HEK293 (cell line): ENCODE measurements at regions not wholly inside any gene's neighbourhood (a gene's known extent, or its start where the extent isn't known, plus 50 kb on each side); places are given as distances from the start of the nearest gene placed in this dataset.

Experiments used
- CTCF ChIA-PET: fragments of 350-600 bp; formaldehyde crosslinking; extraction: SDS; loops from one replicate; lab custom pipeline; 2021; ENCODE audit warnings: antibody characterized with exemption; lab: Yijun Ruan, JAX
- POLR2A ChIA-PET: fragments of 300-600 bp; formaldehyde crosslinking; extraction: SDS; loops from one replicate; lab custom pipeline; 2020; ENCODE audit warnings: antibody characterized with exemption, inconsistent platforms; lab: Yijun Ruan, JAX
- H3K27ac ChIP-seq: fragments of 200-500 bp; sonication (Bioruptor generic); 2 replicates; pipeline ENCODE4 v1.5.1; 2014; ENCODE audit warnings: low read depth, low read length, control low read depth, inconsistent platforms; ENCODE audit errors: extremely low read depth
- H3K36me3 ChIP-seq, 2 experiments: fragments of 200-500 bp in 1 of 2; sonication (Bioruptor generic) in 1 of 2; 1 replicate in 1 of 2; 2 replicates in 1 of 2; pipeline ENCODE4 v1.5.1; 2014 to 2017; ENCODE audit warnings: inconsistent platforms in 2 of 2, low read length in 2 of 2; ENCODE audit not compliant: control insufficient read depth in 2 of 2, insufficient read depth in 1 of 2
- H3K4me1 ChIP-seq: fragments of 200-500 bp; sonication (Bioruptor generic); 2 replicates; pipeline ENCODE4 v1.5.1; 2014; ENCODE audit warnings: mild to moderate bottlenecking, low read length, inconsistent platforms; ENCODE audit not compliant: control insufficient read depth, insufficient read depth
- H3K4me3 ChIP-seq: 2 replicates; pipeline ENCODE4 v1.5.1; 2011; ENCODE audit warnings: low read depth, mild to moderate bottlenecking, control low read depth, low read length, moderate library complexity
- H3K9me3 ChIP-seq: fragments of 200-500 bp; sonication (Bioruptor generic); 2 replicates; pipeline ENCODE4 v1.5.1; 2014; ENCODE audit warnings: low read depth, low read length, inconsistent platforms; ENCODE audit not compliant: control insufficient read depth, insufficient read depth
- GLIS1 ChIP-seq: fragments of 450-650 bp; formaldehyde crosslinking; IDR thresholded peaks from 2 replicates; pipeline ENCODE4 v1.5.1; 2016; ENCODE audit warnings: missing biosample characterization, missing genetic modification characterization
- PRDM2 ChIP-seq: fragments of 450-650 bp; formaldehyde crosslinking; IDR thresholded peaks from 2 replicates; pipeline ENCODE4 v1.5.1; 2016; ENCODE audit warnings: missing biosample characterization, missing genetic modification characterization, borderline replicate concordance
- REPIN1 ChIP-seq: fragments of 450-650 bp; formaldehyde crosslinking; IDR thresholded peaks from 2 replicates; pipeline ENCODE4 v1.5.1; 2017; ENCODE audit warnings: missing biosample characterization, missing genetic modification characterization, low read depth
- SETDB1 ChIP-seq: IDR thresholded peaks from one replicate; pipeline ENCODE4 v1.6.1; 2017; ENCODE audit warnings: mild to moderate bottlenecking, low read length, moderate library complexity, mixed read lengths; ENCODE audit not compliant: insufficient read length
- SP3 ChIP-seq: fragments of 450-650 bp; formaldehyde crosslinking; IDR thresholded peaks from 2 replicates; pipeline ENCODE4 v1.5.1; 2016; ENCODE audit warnings: missing biosample characterization, missing genetic modification characterization
- TSHZ1 ChIP-seq: fragments of 450-650 bp; formaldehyde crosslinking; IDR thresholded peaks from 2 replicates; pipeline ENCODE4 v1.5.1; 2016; ENCODE audit warnings: missing biosample characterization, missing genetic modification characterization, borderline replicate concordance
- ZFP69B ChIP-seq: fragments of 450-650 bp; formaldehyde crosslinking; IDR thresholded peaks from 2 replicates; pipeline ENCODE4 v1.5.1; 2016; ENCODE audit warnings: missing biosample characterization, missing genetic modification characterization
- ZIC2 ChIP-seq: fragments of 450-650 bp; formaldehyde crosslinking; IDR thresholded peaks from 2 replicates; pipeline ENCODE4 v1.5.1; 2016; ENCODE audit warnings: missing biosample characterization, missing genetic modification characterization
- ZNF155 ChIP-seq: fragments of 450-650 bp; formaldehyde crosslinking; IDR thresholded peaks from 2 replicates; pipeline ENCODE4 v1.5.1; 2016; ENCODE audit warnings: missing biosample characterization, missing genetic modification characterization
- ZNF18 ChIP-seq: fragments of 450-650 bp; formaldehyde crosslinking; IDR thresholded peaks from 2 replicates; pipeline ENCODE4 v1.5.1; 2016; ENCODE audit warnings: missing biosample characterization, missing genetic modification characterization
- ZNF223 ChIP-seq: fragments of 450-650 bp; formaldehyde crosslinking; IDR thresholded peaks from 2 replicates; pipeline ENCODE4 v1.5.1; 2016; ENCODE audit warnings: missing biosample characterization, missing genetic modification characterization
- ZNF473 ChIP-seq: fragments of 450-650 bp; formaldehyde crosslinking; IDR thresholded peaks from 2 replicates; pipeline ENCODE4 v1.5.1; 2017; ENCODE audit warnings: missing biosample characterization, missing genetic modification characterization
- ZNF555 ChIP-seq: fragments of 450-650 bp; formaldehyde crosslinking; conservative IDR thresholded peaks from 2 replicates; pipeline ENCODE4 v1.5.1; 2017; ENCODE audit warnings: missing biosample characterization, mild to moderate bottlenecking, missing genetic modification characterization, inconsistent platforms
- ZNF585B ChIP-seq: fragments of 450-650 bp; formaldehyde crosslinking; IDR thresholded peaks from 2 replicates; pipeline ENCODE4 v1.5.1; 2016; ENCODE audit warnings: missing biosample characterization, missing genetic modification characterization
- ZNF629 ChIP-seq: fragments of 450-650 bp; formaldehyde crosslinking; IDR thresholded peaks from 2 replicates; pipeline ENCODE4 v1.5.1; 2017; ENCODE audit warnings: missing biosample characterization, missing genetic modification characterization
- ZNF664 ChIP-seq: fragments of 450-650 bp; formaldehyde crosslinking; IDR thresholded peaks from 2 replicates; pipeline ENCODE4 v1.5.1; 2016; ENCODE audit warnings: missing biosample characterization, missing genetic modification characterization
- ZNF670 ChIP-seq: fragments of 450-650 bp; formaldehyde crosslinking; IDR thresholded peaks from 2 replicates; pipeline ENCODE4 v1.5.1; 2016; ENCODE audit warnings: missing biosample characterization, missing genetic modification characterization, low read depth
- TF ChIP-seq, protein P1 (sequence below): fragments of 450-650 bp; formaldehyde crosslinking; IDR thresholded peaks from 2 replicates; pipeline ENCODE4 v1.5.1; 2016; ENCODE audit warnings: missing biosample characterization, missing genetic modification characterization

DNA sequence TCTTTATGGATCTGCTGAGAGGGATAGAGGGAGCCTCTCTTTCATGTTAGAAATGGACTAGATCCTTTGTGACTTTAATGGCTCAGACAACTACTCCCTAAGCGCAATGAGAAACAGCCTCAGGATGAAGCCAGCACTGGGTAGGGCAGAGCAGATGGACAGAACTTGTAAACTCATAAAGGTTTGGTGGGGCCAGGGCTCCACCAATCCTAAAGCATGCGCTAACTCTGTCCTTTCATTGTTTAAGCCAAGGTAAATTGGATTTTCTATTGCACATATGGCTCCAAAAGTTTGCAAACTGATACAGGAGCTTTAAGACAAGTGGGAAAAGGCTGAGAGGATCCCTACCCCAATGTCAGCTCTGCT lies 178.1 kb upstream of the MEOX2 start:
- Histone ChIP-seq H3K27ac (no peak overlapping the region), H3K4me3 (no peak overlapping the region), H3K36me3 (no peaks in the 10 kb centered on the region), H3K4me1 (no peaks in the 10 kb centered on the region), H3K9me3 (no peaks in the 10 kb centered on the region)
- ChIA-PET POLR2A (no interaction called here), CTCF (no interaction called here)
- no peak for TF ChIP-seq ZNF18 (tag by site-specific recombination)
- TF ChIP-seq, protein P1, sequence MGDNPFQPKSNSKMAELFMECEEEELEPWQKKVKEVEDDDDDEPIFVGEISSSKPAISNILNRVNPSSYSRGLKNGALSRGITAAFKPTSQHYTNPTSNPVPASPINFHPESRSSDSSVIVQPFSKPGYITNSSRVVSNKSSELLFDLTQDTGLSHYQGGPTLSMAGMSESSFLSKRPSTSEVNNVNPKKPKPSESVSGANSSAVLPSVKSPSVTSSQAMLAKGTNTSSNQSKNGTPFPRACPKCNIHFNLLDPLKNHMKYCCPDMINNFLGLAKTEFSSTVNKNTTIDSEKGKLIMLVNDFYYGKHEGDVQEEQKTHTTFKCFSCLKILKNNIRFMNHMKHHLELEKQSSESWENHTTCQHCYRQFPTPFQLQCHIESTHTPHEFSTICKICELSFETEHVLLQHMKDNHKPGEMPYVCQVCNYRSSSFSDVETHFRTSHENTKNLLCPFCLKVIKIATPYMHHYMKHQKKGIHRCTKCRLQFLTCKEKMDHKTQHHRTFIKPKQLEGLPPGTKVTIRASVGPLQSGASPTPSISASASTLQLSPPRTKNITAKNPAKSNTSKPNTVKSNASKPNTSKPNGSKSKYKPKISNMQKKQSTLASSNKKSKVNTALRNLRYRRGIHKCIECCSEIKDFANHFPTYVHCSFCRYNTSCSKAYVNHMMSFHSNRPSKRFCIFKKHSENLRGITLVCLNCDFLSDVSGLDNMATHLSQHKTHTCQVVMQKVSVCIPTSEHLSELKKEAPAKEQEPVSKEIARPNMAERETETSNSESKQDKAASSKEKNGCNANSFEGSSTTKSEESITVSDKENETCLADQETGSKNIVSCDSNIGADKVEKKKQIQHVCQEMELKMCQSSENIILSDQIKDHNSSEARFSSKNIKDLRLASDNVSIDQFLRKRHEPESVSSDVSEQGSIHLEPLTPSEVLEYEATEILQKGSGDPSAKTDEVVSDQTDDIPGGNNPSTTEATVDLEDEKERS (tag by site-specific recombination) = no peak
- TF ChIP-seq SP3 (tag by site-specific recombination) = no peak
- no peak for TF ChIP-seq ZNF670 (tag by site-specific recombination)
- no peak for TF ChIP-seq SETDB1
- no peak for TF ChIP-seq ZNF223 (tag by site-specific recombination)
- TF ChIP-seq ZNF629 (tag by site-specific recombination) = no peak
- no peak for TF ChIP-seq ZNF585B
- TF ChIP-seq ZIC2 (tag by site-specific recombination) = no peak
- TF ChIP-seq GLIS1 (tag by site-specific recombination) = no peak
- TF ChIP-seq ZNF473 (tag by site-specific recombination) = no peak
- no peak for TF ChIP-seq REPIN1
- no peak for TF ChIP-seq ZNF155 (tag by site-specific recombination)
- TF ChIP-seq TSHZ1 (tag by site-specific recombination) = no peak

DNA sequence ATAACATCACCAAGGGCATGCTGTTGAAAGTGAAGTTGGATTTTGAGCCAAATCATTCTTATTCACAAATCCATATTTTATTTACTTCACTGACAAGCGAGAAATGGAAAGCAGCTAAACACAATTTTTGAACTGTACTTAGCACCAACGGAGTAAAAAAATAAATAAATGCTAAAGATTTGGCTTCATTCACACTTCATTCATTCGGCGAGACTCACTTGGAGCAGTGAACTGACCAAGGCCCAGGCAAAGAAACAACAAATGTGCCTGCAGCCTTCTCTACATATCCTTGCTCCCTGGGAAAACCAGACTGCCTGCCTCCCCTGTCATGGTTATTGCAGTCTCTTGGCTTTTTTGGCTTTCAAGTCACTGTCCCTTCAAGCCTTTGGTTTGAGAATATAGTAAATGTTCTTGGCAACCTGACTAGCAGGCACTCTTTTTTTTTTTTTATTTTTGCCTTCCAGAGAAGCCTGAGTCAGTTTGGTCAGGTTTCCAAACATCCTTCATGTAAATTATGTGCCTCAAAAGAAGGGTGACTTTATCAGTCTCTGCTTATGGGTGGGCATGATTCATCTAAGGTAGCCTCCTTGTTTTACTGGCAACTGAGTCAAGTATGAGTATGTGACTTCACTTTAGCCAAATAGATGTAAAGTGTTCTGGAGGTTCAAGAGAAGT lies 177.6 kb upstream of the MEOX2 start:
- H3K4me3 ChIP-seq = no peak overlapping the region
- H3K36me3 ChIP-seq = no peaks in the 10 kb centered on the region
- POLR2A ChIA-PET = no interaction called here
- H3K27ac ChIP-seq = no peak overlapping the region
- CTCF ChIA-PET = no interaction called here
- no peaks in the 10 kb centered on the region for H3K9me3 ChIP-seq
- H3K4me1 ChIP-seq = no peaks in the 10 kb centered on the region
- TF ChIP-seq ZNF664 = no peak
- TF ChIP-seq, protein P1 (tag by site-specific recombination) = no peak
- no peak for TF ChIP-seq ZNF555
- TF ChIP-seq ZFP69B (tag by site-specific recombination) = no peak
- TF ChIP-seq PRDM2 (tag by site-specific recombination) = no peak
